ENCODE measurements at regions not wholly inside any gene's neighbourhood (a gene's known extent, or its start where the extent isn't known, plus 50 kb on each side); places are given as distances from the start of the nearest gene placed in this dataset.

- no peak for DNase-seq
These were observed 53.8 kb upstream of the FBN2 start for GRCh38 chr5:128591598-128592455.

GRCh38 chr5:128596071-128596470 lies 58.0 kb upstream of the FBN2 start:
- DNase-seq: no peak

- DNase-seq: no peak
These were observed 59.1 kb upstream of the FBN2 start for GRCh38 chr5:128597156-128597555.

GRCh38 chr5:128613128-128613527 lies 75.1 kb upstream of the FBN2 start:
- no peak for DNase-seq

GRCh38 chr5:128613766-128614165 lies 75.7 kb upstream of the FBN2 start:
- no peak for DNase-seq

GRCh38 chr5:128615578-128615977 lies 77.5 kb upstream of the FBN2 start:
- DNase-seq: no peak

GRCh38 chr5:128626536-128627090 lies 88.6 kb upstream of the FBN2 start:
- no peak for DNase-seq

GRCh38 chr5:128627939-128628338 lies 89.9 kb upstream of the FBN2 start:
- no peak for DNase-seq

- DNase-seq: no peak
These were observed 91.1 kb upstream of the FBN2 start for GRCh38 chr5:128629157-128629556.

- DNase-seq: no peak
These were observed 92.1 kb upstream of the FBN2 start for GRCh38 chr5:128630121-128630520.

- DNase-seq: no peak
These were observed 93.7 kb upstream of the FBN2 start for GRCh38 chr5:128631771-128632170.

GRCh38 chr5:128632264-128632663 lies 94.2 kb upstream of the FBN2 start:
- no peak for DNase-seq

- no peak for DNase-seq
These were observed 95.9 kb upstream of the FBN2 start for GRCh38 chr5:128633901-128634300.

GRCh38 chr5:128635379-128635778 lies 97.3 kb upstream of the FBN2 start:
- no peak for DNase-seq

GRCh38 chr5:128636361-128636760 lies 98.3 kb upstream of the FBN2 start:
- DNase-seq: no peak

- no peak for DNase-seq
These were observed 99.0 kb upstream of the FBN2 start for GRCh38 chr5:128637031-128637430.

GRCh38 chr5:128641861-128642260 lies 103.8 kb upstream of the FBN2 start:
- DNase-seq: no peak

GRCh38 chr5:128644863-128645262 lies 106.8 kb upstream of the FBN2 start:
- no peak for DNase-seq

GRCh38 chr5:128645581-128645980 lies 107.5 kb upstream of the FBN2 start:
- no peak for DNase-seq

- no peak for DNase-seq
These were observed 108.1 kb upstream of the FBN2 start for GRCh38 chr5:128646176-128646575.

- DNase-seq: no peak
These were observed 111.1 kb upstream of the FBN2 start for GRCh38 chr5:128649192-128649591.

- DNase-seq: no peak
These were observed 125.0 kb upstream of the FBN2 start for GRCh38 chr5:128662997-128663396.

- no peak for DNase-seq
These were observed 127.8 kb upstream of the FBN2 start for GRCh38 chr5:128665747-128666355.

- no peak for DNase-seq
These were observed 129.1 kb upstream of the FBN2 start for GRCh38 chr5:128667152-128667551.
